PC-9 (cell line): ENCODE measurements at regions not wholly inside any gene's neighbourhood (a gene's known extent, or its start where the extent isn't known, plus 50 kb on each side); places are given as distances from the start of the nearest gene placed in this dataset.

Source experiments
- BruUV-seq: library from RNA; stranded (reverse); fragments of 400-500 nt; replicated peaks from 2 replicates; lab custom pipeline; 2021; lab: Mats Ljungman, UMichigan
- CTCF ChIA-PET: fragments of 300-600 bp; sonication (Branson Sonifier 250); formaldehyde crosslinking; loops from one replicate; lab custom pipeline; 2022; ENCODE audit warnings: antibody characterized with exemption; lab: Charles Lee
- POLR2A ChIA-PET: fragments of 300-600 bp; sonication (Branson Sonifier 250); formaldehyde crosslinking; loops from one replicate; lab custom pipeline; 2022; ENCODE audit warnings: antibody characterized with exemption; ENCODE audit not compliant: unreplicated experiment; lab: Charles Lee
- DNase-seq, 2 experiments: peaks; one replicate each; pipeline versions ENCODE4 v3.0.0 to v3.0.0-alpha.2; 2015 to 2022; ENCODE audit warnings: mixed read lengths in 1 of 2
- H2AFZ ChIP-seq: fragments of 200-600 bp; sonication (generic); 2 replicates; pipeline ENCODE4 v1.8.1; 2017; ENCODE audit warnings: antibody characterized with exemption
- H3F3A ChIP-seq: fragments of 200-600 bp; sonication (generic); 2 replicates; pipeline ENCODE4 v1.8.1; 2017; ENCODE audit warnings: antibody characterized with exemption, mild to moderate bottlenecking, low read depth; ENCODE audit not compliant: insufficient read depth
- H3K27ac ChIP-seq: fragments of 200-600 bp; sonication (generic); 2 replicates; pipeline ENCODE4 v1.6.1; 2016; ENCODE audit warnings: mixed run types
- H3K27me3 ChIP-seq: fragments of 200-600 bp; sonication (generic); 2 replicates; pipeline ENCODE4 v1.6.1; 2016; ENCODE audit warnings: low read depth, mixed run types; ENCODE audit not compliant: insufficient read depth
- H3K36me3 ChIP-seq: fragments of 200-600 bp; sonication (generic); 2 replicates; pipeline ENCODE4 v1.6.1; 2016; ENCODE audit warnings: low read depth, mixed run types
- H3K4me1 ChIP-seq: fragments of 200-600 bp; sonication (generic); replicated peaks from 2 replicates; pipeline ENCODE4 v1.6.1; 2016; ENCODE audit warnings: mixed run types; ENCODE audit not compliant: insufficient read depth
- H3K4me2 ChIP-seq: fragments of 200-600 bp; sonication (generic); 2 replicates; pipeline ENCODE4 v1.6.1; 2017; ENCODE audit warnings: mixed run types
- H3K4me3 ChIP-seq: fragments of 200-600 bp; sonication (generic); 2 replicates; pipeline ENCODE4 v1.6.1; 2016; ENCODE audit warnings: mixed run types
- H3K79me2 ChIP-seq: fragments of 200-600 bp; sonication (generic); 2 replicates; pipeline ENCODE4 v1.6.1; 2017; ENCODE audit warnings: low read depth, mixed run types
- H3K9me2 ChIP-seq: fragments of 200-600 bp; sonication (generic); 2 replicates; pipeline ENCODE4 v1.8.1; 2017; ENCODE audit warnings: mild to moderate bottlenecking; ENCODE audit not compliant: insufficient read depth
- H3K9me3 ChIP-seq: fragments of 200-600 bp; sonication (generic); 2 replicates; pipeline ENCODE4 v1.8.1; 2016; ENCODE audit warnings: low read depth; ENCODE audit not compliant: insufficient read depth
- H4K20me1 ChIP-seq: fragments of 200-600 bp; sonication (generic); 2 replicates; pipeline ENCODE4 v1.8.1; 2017; ENCODE audit not compliant: insufficient read depth
- CTCF ChIP-seq: fragments of 200-600 bp; sonication (generic); conservative IDR thresholded peaks from 2 replicates; pipeline ENCODE4 v1.6.1; 2017; ENCODE audit warnings: mixed run types, antibody characterized with exemption, mild to moderate bottlenecking, moderate library complexity
- EZH2 ChIP-seq: fragments of 200-600 bp; sonication (generic); IDR thresholded peaks from 2 replicates; pipeline ENCODE4 v1.8.0; 2017; ENCODE audit warnings: antibody characterized with exemption, low read depth
- intact Hi-C: fragments of 100-400 bp; cut with micrococcal nuclease; formaldehyde crosslinking; loops from one replicate; pipeline ENCODE4 v1.10.0; 2022; ENCODE audit not compliant: unreplicated experiment

- intact Hi-C loops, result no loop called here
These were observed 53.5 kb upstream of the FAM9B start for GRCh38 chrX:9087271-9088040.

GRCh38 chrX:9088896-9089295, 55.0 kb upstream of the FAM9B start:
- TF ChIP-seq EZH2 (no peak), CTCF (no peak)
- Histone ChIP-seq H3K9me2 (no peaks in the 10 kb centered on the region), H3F3A (no peaks in the 10 kb centered on the region), H3K4me3 (no peak overlapping the region), H3K4me2 (no peak overlapping the region), H2AFZ (no peak overlapping the region), H3K79me2 (no peaks in the 10 kb centered on the region), H3K27ac (no peak overlapping the region), H3K9me3 (no peaks in the 10 kb centered on the region), H3K36me3 (no peaks in the 10 kb centered on the region), H3K27me3 (no peaks in the 10 kb centered on the region), H4K20me1 (no peaks in the 10 kb centered on the region), H3K4me1 (no peaks in the 10 kb centered on the region)
- intact Hi-C loops, result no loop called here
- no peak for DNase-seq
- POLR2A ChIA-PET, result no interaction called here
- no TSS peak for BruUV-seq
- CTCF ChIA-PET, result no interaction called here

More at GRCh38 chrX:9087271-9088040, 53.5 kb upstream of the FAM9B start:
- no peaks in the 10 kb centered on the region for H3K36me3 ChIP-seq
- CTCF ChIA-PET, result no interaction called here
- H3K27me3 ChIP-seq, result no peaks in the 10 kb centered on the region
- no peaks in the 10 kb centered on the region for H3K79me2 ChIP-seq
- no peak overlapping the region for H3K4me2 ChIP-seq
- TF ChIP-seq CTCF, result no peak
- no peak for TF ChIP-seq EZH2
- H3K9me2 ChIP-seq, result no peaks in the 10 kb centered on the region
- H3K4me3 ChIP-seq, result no peak overlapping the region
- DNase-seq, result no peak
- H3K9me3 ChIP-seq, result no peaks in the 10 kb centered on the region
- H3F3A ChIP-seq, result no peaks in the 10 kb centered on the region
- no peak overlapping the region for H2AFZ ChIP-seq
- no peaks in the 10 kb centered on the region for H3K4me1 ChIP-seq
- no peaks in the 10 kb centered on the region for H4K20me1 ChIP-seq
- H3K27ac ChIP-seq, result no peak overlapping the region
- POLR2A ChIA-PET, result no interaction called here
- BruUV-seq, result no TSS peak

GRCh38 chrX:9090766-9091165, 56.8 kb upstream of the FAM9B start:
- no peak overlapping the region for H2AFZ ChIP-seq
- H3K4me2 ChIP-seq, result no peak overlapping the region
- H3F3A ChIP-seq, result no peaks in the 10 kb centered on the region
- no TSS peak for BruUV-seq
- H3K79me2 ChIP-seq, result no peaks in the 10 kb centered on the region
- TF ChIP-seq CTCF (no peak), EZH2 (no peak)
- H3K27ac ChIP-seq, result no peak overlapping the region
- no peaks in the 10 kb centered on the region for H3K9me2 ChIP-seq
- no peaks in the 10 kb centered on the region; the same call in 1 of the 2 replicates for H3K9me3 ChIP-seq
- no peaks in the 10 kb centered on the region for H3K36me3 ChIP-seq
- CTCF ChIA-PET, result no interaction called here
- intact Hi-C loops, result no loop called here
- POLR2A ChIA-PET, result no interaction called here
- no peaks in the 10 kb centered on the region for H3K27me3 ChIP-seq
- no peak for DNase-seq
- H3K4me1 ChIP-seq, result no peaks in the 10 kb centered on the region
- H4K20me1 ChIP-seq, result no peaks in the 10 kb centered on the region
- H3K4me3 ChIP-seq, result no peak overlapping the region
